ENCODE measurements at regions not wholly inside any gene's neighbourhood (a gene's known extent, or its start where the extent isn't known, plus 50 kb on each side); places are given as distances from the start of the nearest gene placed in this dataset.
A peak's percentile ranks its signal among the peaks of the same experiment; 100 is the strongest.

- Histone ChIP-seq H3K36me3 (no peaks in the 10 kb centered on the region), H3K4me1 (no peaks in the 10 kb centered on the region), H3K4me3 (no peak overlapping the region), H3K9me3 (no peaks in the 10 kb centered on the region), H3K27ac (no peak overlapping the region), H3K27me3 (no peaks in the 10 kb centered on the region)
- peak in 1 of 2 donors; percentile 55 for DNase-seq (ENCODE audit: low spot score in 2 of 2)
- TF ChIP-seq POLR2A (IDR thresholded peaks at IDR 0.05) (no peak), POLR2AphosphoS5 (IDR thresholded peaks at IDR 0.05) (no peak)
- TF ChIP-seq, protein P1, sequence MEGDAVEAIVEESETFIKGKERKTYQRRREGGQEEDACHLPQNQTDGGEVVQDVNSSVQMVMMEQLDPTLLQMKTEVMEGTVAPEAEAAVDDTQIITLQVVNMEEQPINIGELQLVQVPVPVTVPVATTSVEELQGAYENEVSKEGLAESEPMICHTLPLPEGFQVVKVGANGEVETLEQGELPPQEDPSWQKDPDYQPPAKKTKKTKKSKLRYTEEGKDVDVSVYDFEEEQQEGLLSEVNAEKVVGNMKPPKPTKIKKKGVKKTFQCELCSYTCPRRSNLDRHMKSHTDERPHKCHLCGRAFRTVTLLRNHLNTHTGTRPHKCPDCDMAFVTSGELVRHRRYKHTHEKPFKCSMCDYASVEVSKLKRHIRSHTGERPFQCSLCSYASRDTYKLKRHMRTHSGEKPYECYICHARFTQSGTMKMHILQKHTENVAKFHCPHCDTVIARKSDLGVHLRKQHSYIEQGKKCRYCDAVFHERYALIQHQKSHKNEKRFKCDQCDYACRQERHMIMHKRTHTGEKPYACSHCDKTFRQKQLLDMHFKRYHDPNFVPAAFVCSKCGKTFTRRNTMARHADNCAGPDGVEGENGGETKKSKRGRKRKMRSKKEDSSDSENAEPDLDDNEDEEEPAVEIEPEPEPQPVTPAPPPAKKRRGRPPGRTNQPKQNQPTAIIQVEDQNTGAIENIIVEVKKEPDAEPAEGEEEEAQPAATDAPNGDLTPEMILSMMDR (IDR thresholded peaks at IDR 0.05), result no peak
- intact Hi-C loops (cut with DNase I; ENCODE audit: low total_unique reads), result no loop called here
Measured at GRCh38 chr1:229047840-229048620, 222.9 kb upstream of the RAB4A start.

DNA sequence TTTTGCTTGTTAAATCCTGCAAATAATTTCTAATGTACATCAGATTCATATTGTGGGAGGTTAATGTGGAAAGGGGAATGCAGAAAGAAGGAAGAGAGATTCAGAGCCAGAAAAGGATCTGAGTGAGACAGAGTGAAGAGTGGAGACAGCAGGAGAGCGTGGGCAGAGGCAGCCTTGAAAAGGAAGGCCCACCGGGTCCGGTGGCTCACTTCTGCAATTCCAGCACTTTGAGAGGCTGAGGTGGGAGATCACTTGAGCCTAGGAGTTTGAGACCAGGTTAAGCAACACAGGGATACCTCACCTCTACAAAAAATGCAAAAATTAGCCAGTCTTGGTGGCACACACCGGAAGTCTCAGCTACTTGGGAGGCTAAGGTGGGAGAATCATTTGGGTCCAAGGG is 222.0 kb upstream of the RAB4A start:
- DNase-seq (ENCODE audit: low spot score in 2 of 2), result peak in 1 of 2 donors; percentile 3
- Histone ChIP-seq H3K27ac (no peak overlapping the region), H3K27me3 (no peaks in the 10 kb centered on the region), H3K4me3 (no peak overlapping the region), H3K36me3 (no peaks in the 10 kb centered on the region), H3K9me3 (no peaks in the 10 kb centered on the region), H3K4me1 (no peaks in the 10 kb centered on the region)
- intact Hi-C loops (cut with DNase I; ENCODE audit: low total_unique reads), result no loop called here
- TF ChIP-seq POLR2AphosphoS5 (IDR thresholded peaks at IDR 0.05) (no peak), POLR2A (IDR thresholded peaks at IDR 0.05) (no peak)
- TF ChIP-seq, protein P1 (IDR thresholded peaks at IDR 0.05), result no peak

- intact Hi-C loops (cut with DNase I; ENCODE audit: low total_unique reads), result no loop called here
- DNase-seq (ENCODE audit: low spot score in 2 of 2), result no peak
- Histone ChIP-seq H3K27me3 (no peaks in the 10 kb centered on the region), H3K4me3 (no peak overlapping the region), H3K36me3 (no peaks in the 10 kb centered on the region), H3K27ac (no peak overlapping the region), H3K9me3 (no peaks in the 10 kb centered on the region), H3K4me1 (peaks cover 7 to 25% of the 10 kb centered on the region in 2 donors)
- TF ChIP-seq, protein P1 (IDR thresholded peaks at IDR 0.05), result no peak
- TF ChIP-seq POLR2A (IDR thresholded peaks at IDR 0.05) (no peak), POLR2AphosphoS5 (IDR thresholded peaks at IDR 0.05) (no peak)
Measured at GRCh38 chr1:229056046-229056445, 214.9 kb upstream of the RAB4A start.

- TF ChIP-seq POLR2A (IDR thresholded peaks at IDR 0.05) (no peak), POLR2AphosphoS5 (IDR thresholded peaks at IDR 0.05) (no peak)
- TF ChIP-seq, protein P1 (IDR thresholded peaks at IDR 0.05), result no peak
- intact Hi-C loops (cut with DNase I; ENCODE audit: low total_unique reads), result no loop called here
- peak in 1 of 2 donors; percentile 58 for DNase-seq (ENCODE audit: low spot score in 2 of 2)
Measured at GRCh38 chr1:229058111-229058561, 212.8 kb upstream of the RAB4A start.

GRCh38 chr1:229058729-229059128 is 212.2 kb upstream of the RAB4A start:
- no peaks in the 10 kb centered on the region for H3K36me3 ChIP-seq
- H3K4me1 ChIP-seq, result peaks cover 7 to 25% of the 10 kb centered on the region in 2 donors
- H3K9me3 ChIP-seq, result no peaks in the 10 kb centered on the region
- peak overlapping the region; percentile 87 to 90 for H3K27ac ChIP-seq
- intact Hi-C loops (cut with DNase I; ENCODE audit: low total_unique reads), result no loop called here
- peak overlapping the region in 2 of 3 donors; percentile 9 to 19 for H3K4me3 ChIP-seq
- DNase-seq (ENCODE audit: low spot score in 2 of 2), result peak in 1 of 2 donors; percentile 77
- H3K27me3 ChIP-seq, result no peaks in the 10 kb centered on the region
- TF ChIP-seq POLR2AphosphoS5 (IDR thresholded peaks at IDR 0.05), result peak in 1 of 3 donors; percentile 20
- TF ChIP-seq, protein P1 (IDR thresholded peaks at IDR 0.05), result no peak

More at GRCh38 chr1:229058111-229058561, 212.8 kb upstream of the RAB4A start:
- Histone ChIP-seq H3K9me3 (no peaks in the 10 kb centered on the region), H3K27ac (peak overlapping the region; percentile 87 to 90), H3K36me3 (no peaks in the 10 kb centered on the region), H3K4me1 (peaks cover 7 to 25% of the 10 kb centered on the region in 2 donors), H3K4me3 (peak overlapping the region in 1 of 3 donors; percentile 19), H3K27me3 (no peaks in the 10 kb centered on the region)

Data from breast epithelium (tissue), 4 donors.